ENCODE measurements at regions not wholly inside any gene's neighbourhood (a gene's known extent, or its start where the extent isn't known, plus 50 kb on each side); places are given as distances from the start of the nearest gene placed in this dataset.

GRCh38 chr11:16456366-16456765, 100.0 kb upstream of the SOX6 start:
- no peak for ATAC-seq
- no peaks in the 10 kb centered on the region for H3K36me3 Mint-ChIP-seq (ENCODE audit: low read depth)

GRCh38 chr11:16454289-16454863, 98.0 kb upstream of the SOX6 start:
- H3K27ac Mint-ChIP-seq = no peak overlapping the region
- no peak for ATAC-seq
- no peak overlapping the region for H3K4me3 Mint-ChIP-seq
- no peaks in the 10 kb centered on the region for H3K36me3 Mint-ChIP-seq (ENCODE audit: low read depth)
- DNase-seq = no peak
- no peaks in the 10 kb centered on the region for H3K9me3 Mint-ChIP-seq
- H3K4me1 Mint-ChIP-seq = no peaks in the 10 kb centered on the region
- no peaks in the 10 kb centered on the region for H3K27me3 Mint-ChIP-seq

More at GRCh38 chr11:16456366-16456765, 100.0 kb upstream of the SOX6 start:
- DNase-seq = no peak
- Mint-ChIP-seq H3K9me3 (no peaks in the 10 kb centered on the region), H3K27me3 (no peaks in the 10 kb centered on the region), H3K4me1 (no peaks in the 10 kb centered on the region), H3K4me3 (no peak overlapping the region), H3K27ac (no peak overlapping the region)

GRCh38 chr11:16448123-16448717, 91.9 kb upstream of the SOX6 start:
- Mint-ChIP-seq H3K4me1 (no peaks in the 10 kb centered on the region), H3K9me3 (no peaks in the 10 kb centered on the region), H3K4me3 (no peak overlapping the region), H3K27ac (no peak overlapping the region), H3K27me3 (no peaks in the 10 kb centered on the region), H3K36me3 (ENCODE audit: low read depth) (no peaks in the 10 kb centered on the region)
- no peak for DNase-seq
- ATAC-seq = no peak

GRCh38 chr11:16441461-16441860, 85.1 kb upstream of the SOX6 start:
- Mint-ChIP-seq H3K9me3 (no peaks in the 10 kb centered on the region), H3K4me1 (no peaks in the 10 kb centered on the region), H3K27ac (no peak overlapping the region), H3K36me3 (ENCODE audit: low read depth) (no peaks in the 10 kb centered on the region), H3K27me3 (no peaks in the 10 kb centered on the region), H3K4me3 (no peak overlapping the region)
- no peak for DNase-seq
- no peak for ATAC-seq

- Mint-ChIP-seq H3K4me1 (no peaks in the 10 kb centered on the region), H3K9me3 (peaks cover 7% of the 10 kb centered on the region), H3K27ac (no peak overlapping the region), H3K36me3 (ENCODE audit: low read depth) (no peaks in the 10 kb centered on the region), H3K27me3 (no peaks in the 10 kb centered on the region), H3K4me3 (no peak overlapping the region)
- DNase-seq (no peak), ATAC-seq (no peak)
Measured at GRCh38 chr11:16440136-16440535, 83.8 kb upstream of the SOX6 start.

DNA sequence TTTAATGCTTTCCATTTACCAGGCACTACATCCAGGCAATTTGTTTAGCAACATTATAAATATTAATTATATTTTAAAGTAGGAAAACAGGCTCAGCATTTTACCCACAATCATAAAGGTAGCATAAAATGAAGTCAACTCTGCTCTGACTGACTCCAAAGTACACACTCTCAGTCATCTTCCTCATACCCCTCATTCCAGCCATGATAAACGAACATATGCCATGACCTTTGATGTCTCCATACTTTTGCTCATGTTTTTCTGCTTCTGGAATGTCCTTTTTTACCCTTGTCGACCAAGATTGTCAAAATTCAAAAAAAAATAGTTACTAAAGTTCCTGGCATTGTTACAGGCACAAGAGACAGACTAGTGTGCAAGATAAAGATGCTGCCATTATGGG, 77.7 kb upstream of the SOX6 start:
- Mint-ChIP-seq H3K27ac (no peak overlapping the region), H3K27me3 (no peaks in the 10 kb centered on the region), H3K4me1 (no peaks in the 10 kb centered on the region), H3K36me3 (ENCODE audit: low read depth) (no peaks in the 10 kb centered on the region), H3K4me3 (no peak overlapping the region), H3K9me3 (peaks cover 23% of the 10 kb centered on the region)
- ATAC-seq = no peak
- no peak for DNase-seq

DNA sequence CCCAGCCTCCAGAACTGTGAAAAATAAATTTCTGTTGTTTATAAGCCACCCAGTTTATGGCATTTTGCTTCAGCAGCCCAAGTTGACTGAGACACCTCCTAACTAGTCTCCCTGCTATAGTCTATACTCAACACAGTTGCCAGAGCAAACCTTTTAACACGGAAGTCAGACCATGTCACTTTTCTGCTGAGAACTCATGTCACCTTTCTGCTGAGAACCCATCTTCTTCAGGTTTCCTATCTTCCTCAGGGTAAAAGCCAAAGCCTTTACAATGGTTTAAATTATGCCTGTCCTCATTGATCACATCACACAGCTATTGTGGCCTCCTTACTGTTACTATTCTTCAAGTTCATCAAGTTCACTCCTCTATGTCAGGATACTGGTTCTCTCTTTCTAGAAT, 74.3 kb upstream of the SOX6 start:
- Mint-ChIP-seq H3K27me3 (no peaks in the 10 kb centered on the region), H3K27ac (no peak overlapping the region), H3K4me1 (no peaks in the 10 kb centered on the region), H3K4me3 (no peak overlapping the region), H3K9me3 (peaks cover 26% of the 10 kb centered on the region), H3K36me3 (ENCODE audit: low read depth) (no peaks in the 10 kb centered on the region)
- DNase-seq (no peak), ATAC-seq (no peak)

DNA sequence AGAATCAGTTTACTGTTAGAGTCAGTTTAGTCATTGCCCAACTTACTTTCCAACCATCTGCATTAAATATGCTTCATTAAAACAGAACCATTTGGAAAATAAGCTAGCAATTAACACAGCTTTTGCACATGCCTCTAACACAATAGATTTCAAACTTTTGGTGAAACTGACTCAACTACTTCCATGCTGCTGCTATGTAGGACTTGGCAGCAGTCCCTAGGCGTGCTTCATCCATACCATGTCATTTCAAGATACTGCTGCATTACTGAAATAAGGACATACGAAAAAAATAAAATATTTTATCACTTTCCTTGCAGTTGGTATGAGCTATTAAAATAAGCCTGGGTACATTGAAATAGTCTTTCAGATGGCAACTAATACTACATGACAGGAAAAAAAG, 65.5 kb upstream of the SOX6 start:
- Mint-ChIP-seq H3K27me3 (no peaks in the 10 kb centered on the region), H3K4me1 (no peaks in the 10 kb centered on the region), H3K9me3 (peaks cover 16% of the 10 kb centered on the region), H3K4me3 (no peak overlapping the region), H3K36me3 (ENCODE audit: low read depth) (no peaks in the 10 kb centered on the region), H3K27ac (no peak overlapping the region)
- DNase-seq = no peak
- ATAC-seq = no peak

DNA sequence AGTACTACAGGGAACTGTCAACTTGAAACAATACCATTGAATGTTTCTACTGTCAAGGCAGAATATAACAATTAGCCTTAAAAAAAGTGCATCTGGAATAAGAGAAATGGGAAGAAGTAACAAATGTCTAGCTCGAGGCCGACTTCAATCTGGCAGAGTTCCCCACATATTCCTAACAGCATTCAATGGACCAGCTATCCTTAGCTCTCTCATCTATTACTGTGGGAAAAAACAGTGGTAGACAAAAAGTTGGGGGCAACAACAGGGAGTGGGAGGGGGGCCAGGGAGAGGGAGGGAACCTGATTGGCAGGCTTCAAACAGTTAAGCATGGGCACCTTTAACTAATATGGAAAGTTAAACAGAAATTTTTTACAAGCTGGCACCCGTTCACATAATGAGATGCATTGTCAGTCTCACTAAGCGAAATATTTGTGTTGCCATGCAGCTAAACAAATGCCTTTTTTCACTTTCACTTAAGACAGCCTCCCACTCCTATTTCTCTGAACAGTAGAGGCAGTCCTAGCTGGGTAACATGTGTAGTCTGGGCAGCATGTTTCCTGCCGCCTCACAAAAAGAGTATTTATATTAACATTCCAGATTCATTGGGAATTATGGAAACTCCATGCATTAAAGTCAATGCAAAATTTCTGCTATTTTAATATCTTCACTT, 62.2 kb upstream of the SOX6 start:
- no peaks in the 10 kb centered on the region for H3K4me1 Mint-ChIP-seq
- H3K36me3 Mint-ChIP-seq (ENCODE audit: low read depth) = no peaks in the 10 kb centered on the region
- DNase-seq = no peak
- no peaks in the 10 kb centered on the region for H3K9me3 Mint-ChIP-seq
- no peak for ATAC-seq
- H3K27ac Mint-ChIP-seq = no peak overlapping the region
- no peak overlapping the region for H3K4me3 Mint-ChIP-seq
- H3K27me3 Mint-ChIP-seq = no peaks in the 10 kb centered on the region

DNA sequence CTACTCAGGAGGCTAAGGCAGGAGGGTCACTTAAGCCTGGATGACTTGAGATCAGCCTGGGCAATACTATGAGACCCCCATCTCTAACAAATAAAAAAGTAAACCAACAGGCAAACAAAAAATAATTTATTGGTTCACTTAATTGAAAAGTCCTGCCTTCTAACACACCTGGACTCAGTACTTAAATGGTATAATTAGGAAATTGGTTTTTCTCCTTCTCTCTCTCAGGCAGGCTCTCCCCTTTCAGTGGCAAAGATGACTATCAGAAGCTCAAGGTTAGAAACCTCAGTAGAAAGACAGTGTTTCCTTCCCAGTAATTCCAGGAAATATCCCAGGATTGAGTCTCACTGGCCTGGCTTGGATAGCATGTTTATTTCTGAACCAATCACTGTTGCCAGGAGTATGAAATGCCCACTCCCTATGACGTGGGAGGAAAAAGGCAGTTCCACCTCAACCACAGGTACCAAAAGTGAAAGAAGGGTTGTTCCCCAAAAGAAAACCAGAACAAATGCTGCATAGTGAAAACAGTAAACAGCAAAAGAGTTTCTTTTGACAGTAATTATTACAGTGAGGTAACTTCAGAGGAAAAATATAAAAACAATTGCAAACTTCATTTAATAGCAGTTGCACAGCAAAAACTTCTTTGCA, 56.3 kb upstream of the SOX6 start:
- H3K9me3 Mint-ChIP-seq = no peaks in the 10 kb centered on the region
- no peak overlapping the region for H3K4me3 Mint-ChIP-seq
- no peaks in the 10 kb centered on the region for H3K4me1 Mint-ChIP-seq
- no peaks in the 10 kb centered on the region for H3K27me3 Mint-ChIP-seq
- no peaks in the 10 kb centered on the region for H3K36me3 Mint-ChIP-seq (ENCODE audit: low read depth)
- ATAC-seq (no peak), DNase-seq (no peak)
- no peak overlapping the region for H3K27ac Mint-ChIP-seq

DNA sequence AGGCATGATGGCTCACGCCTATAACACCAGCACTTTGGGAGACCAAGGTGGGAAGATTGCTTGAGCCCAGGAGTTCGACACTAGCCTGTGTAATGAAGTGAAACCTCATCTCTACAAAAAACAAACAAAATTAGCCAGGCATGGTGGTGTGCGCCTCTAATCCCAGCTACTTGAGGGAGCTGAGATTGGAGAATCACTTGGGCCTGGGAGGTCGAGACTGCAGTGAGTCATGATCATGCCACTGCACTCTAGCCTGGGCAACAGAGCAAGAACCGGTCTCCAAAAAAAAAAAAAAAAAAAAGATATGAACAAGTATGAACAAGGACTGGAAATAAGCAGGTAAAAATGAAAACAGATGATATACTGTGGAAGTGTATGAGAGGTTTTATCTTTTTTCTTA, 54.1 kb upstream of the SOX6 start:
- DNase-seq (no peak), ATAC-seq (no peak)
- H3K4me3 Mint-ChIP-seq = no peak overlapping the region
- no peaks in the 10 kb centered on the region for H3K27me3 Mint-ChIP-seq
- no peaks in the 10 kb centered on the region for H3K9me3 Mint-ChIP-seq
- no peaks in the 10 kb centered on the region for H3K36me3 Mint-ChIP-seq (ENCODE audit: low read depth)
- no peaks in the 10 kb centered on the region for H3K4me1 Mint-ChIP-seq
- H3K27ac Mint-ChIP-seq = no peak overlapping the region

DNA sequence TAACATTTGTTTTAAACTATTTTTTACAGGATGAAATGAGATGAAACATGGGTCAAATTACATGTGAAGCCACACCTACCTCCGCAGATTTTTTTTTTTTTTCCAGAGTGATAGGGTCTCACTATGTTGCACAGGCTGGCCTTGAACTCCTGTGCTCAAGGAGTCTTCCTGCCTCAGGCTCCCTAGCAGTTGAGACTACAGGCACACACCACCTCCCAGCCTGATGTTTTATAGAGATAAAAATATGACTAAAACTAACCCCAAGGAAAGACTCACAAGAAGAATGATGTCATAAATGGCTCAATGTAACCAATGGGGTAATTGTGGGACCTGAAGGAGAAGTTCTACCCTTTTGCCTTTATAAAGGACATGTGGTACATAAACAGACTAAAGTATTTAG, 52.3 kb upstream of the SOX6 start:
- ATAC-seq (no peak), DNase-seq (no peak)
- H3K27ac Mint-ChIP-seq = no peak overlapping the region
- no peaks in the 10 kb centered on the region for H3K36me3 Mint-ChIP-seq (ENCODE audit: low read depth)
- no peaks in the 10 kb centered on the region for H3K9me3 Mint-ChIP-seq
- H3K4me3 Mint-ChIP-seq = no peak overlapping the region
- H3K27me3 Mint-ChIP-seq = no peaks in the 10 kb centered on the region
- no peaks in the 10 kb centered on the region for H3K4me1 Mint-ChIP-seq

GRCh38 chr11:16406226-16406625, 49.9 kb upstream of the SOX6 start:
- no peaks in the 10 kb centered on the region for H3K4me1 Mint-ChIP-seq
- no peaks in the 10 kb centered on the region for H3K36me3 Mint-ChIP-seq (ENCODE audit: low read depth)
- no peaks in the 10 kb centered on the region for H3K9me3 Mint-ChIP-seq
- no peak for ATAC-seq
- H3K4me3 Mint-ChIP-seq = no peak overlapping the region
- no peak overlapping the region for H3K27ac Mint-ChIP-seq
- no peaks in the 10 kb centered on the region for H3K27me3 Mint-ChIP-seq
- no peak for DNase-seq

All from activated naive CD8-positive, alpha-beta T cell treated with anti-CD3 and anti-CD28 coated beads, Interleukin-2, amount 50 U/mL, for 24 hours (primary cell).